Osteocyte (in vitro differentiated cells): ENCODE measurements at regions not wholly inside any gene's neighbourhood (a gene's known extent, or its start where the extent isn't known, plus 50 kb on each side); places are given as distances from the start of the nearest gene placed in this dataset.

ENCODE experiments used
- DNase-seq: peaks from one replicate; pipeline ENCODE4 v3.0.0; 2021; ENCODE audit warnings: mixed read lengths; ENCODE audit not compliant: unreplicated experiment; ENCODE audit errors: extremely low spot score
- H3K27ac Mint-ChIP-seq: one replicate; pipeline ENCODE4 v1.8.0; 2021; ENCODE audit warnings: mild to moderate bottlenecking, mixed read lengths; ENCODE audit not compliant: unreplicated experiment
- H3K27me3 Mint-ChIP-seq: one replicate; pipeline ENCODE4 v1.8.0; 2021; ENCODE audit warnings: mixed read lengths; ENCODE audit not compliant: unreplicated experiment
- H3K36me3 Mint-ChIP-seq: one replicate; pipeline ENCODE4 v1.8.0; 2021; ENCODE audit warnings: mixed read lengths; ENCODE audit not compliant: unreplicated experiment
- H3K4me1 Mint-ChIP-seq: one replicate; pipeline ENCODE4 v1.8.0; 2021; ENCODE audit warnings: mixed read lengths; ENCODE audit not compliant: unreplicated experiment
- H3K4me3 Mint-ChIP-seq: one replicate; pipeline ENCODE4 v1.8.0; 2021; ENCODE audit warnings: mild to moderate bottlenecking, moderate library complexity, mixed read lengths; ENCODE audit not compliant: unreplicated experiment
- H3K9me3 Mint-ChIP-seq: one replicate; pipeline ENCODE4 v1.8.0; 2021; ENCODE audit warnings: mixed read lengths; ENCODE audit not compliant: unreplicated experiment
- CTCF ChIP-seq: fragments of 200-600 bp; sonication (generic); IDR thresholded peaks from 2 replicates; pipeline ENCODE4 v1.5.0; 2021; ENCODE audit warnings: antibody characterized with exemption, mild to moderate bottlenecking, moderate library complexity

GRCh38 chr16:9351440-9351839 is 260.0 kb downstream of the HAPSTR1 start:
- Mint-ChIP-seq H3K4me3 (no peak overlapping the region), H3K36me3 (no peaks in the 10 kb centered on the region), H3K27me3 (no peaks in the 10 kb centered on the region), H3K27ac (no peak overlapping the region), H3K9me3 (peaks cover 28% of the 10 kb centered on the region), H3K4me1 (no peaks in the 10 kb centered on the region)
- TF ChIP-seq CTCF: no peak
- DNase-seq: peak; percentile 76

GRCh38 chr16:9351841-9352434 is 260.5 kb downstream of the HAPSTR1 start:
- no peaks in the 10 kb centered on the region for H3K4me1 Mint-ChIP-seq
- peaks cover 28% of the 10 kb centered on the region for H3K9me3 Mint-ChIP-seq
- no peak for TF ChIP-seq CTCF
- DNase-seq: peak; percentile 40
- H3K36me3 Mint-ChIP-seq: no peaks in the 10 kb centered on the region
- no peaks in the 10 kb centered on the region for H3K27me3 Mint-ChIP-seq
- H3K27ac Mint-ChIP-seq: no peak overlapping the region
- no peak overlapping the region for H3K4me3 Mint-ChIP-seq

- Mint-ChIP-seq H3K4me3 (no peak overlapping the region), H3K4me1 (no peaks in the 10 kb centered on the region), H3K27me3 (no peaks in the 10 kb centered on the region), H3K36me3 (no peaks in the 10 kb centered on the region), H3K9me3 (peaks cover 32% of the 10 kb centered on the region), H3K27ac (no peak overlapping the region)
- TF ChIP-seq CTCF: no peak
- no peak for DNase-seq
Measured at GRCh38 chr16:9357829-9358228, 266.4 kb downstream of the HAPSTR1 start.

- H3K36me3 Mint-ChIP-seq: no peaks in the 10 kb centered on the region
- no peaks in the 10 kb centered on the region for H3K27me3 Mint-ChIP-seq
Measured at GRCh38 chr16:9360075-9360474, 268.6 kb downstream of the HAPSTR1 start.

GRCh38 chr16:9362050-9362449 is 270.6 kb downstream of the HAPSTR1 start:
- H3K4me3 Mint-ChIP-seq: no peak overlapping the region
- DNase-seq: peak; percentile 57
- no peak for TF ChIP-seq CTCF
- H3K9me3 Mint-ChIP-seq: peaks cover 16% of the 10 kb centered on the region
- no peak overlapping the region for H3K27ac Mint-ChIP-seq
- no peaks in the 10 kb centered on the region for H3K4me1 Mint-ChIP-seq
- no peaks in the 10 kb centered on the region for H3K27me3 Mint-ChIP-seq
- no peaks in the 10 kb centered on the region for H3K36me3 Mint-ChIP-seq

More at GRCh38 chr16:9360075-9360474, 268.6 kb downstream of the HAPSTR1 start:
- Mint-ChIP-seq H3K27ac (no peak overlapping the region), H3K9me3 (peaks cover 28% of the 10 kb centered on the region), H3K4me3 (no peak overlapping the region), H3K4me1 (no peaks in the 10 kb centered on the region)
- peak; percentile 65 for DNase-seq
- TF ChIP-seq CTCF: no peak
